H1 (cell line): ENCODE measurements at regions not wholly inside any gene's neighbourhood (a gene's known extent, or its start where the extent isn't known, plus 50 kb on each side); places are given as distances from the start of the nearest gene placed in this dataset.

Source experiments
- MAX ChIP-seq: IDR thresholded peaks from 2 replicates; pipeline ENCODE4 v1.6.1; 2012; ENCODE audit warnings: inconsistent platforms

- peak; percentile 64 for TF ChIP-seq MAX
Measured at GRCh38 chr6:41470029-41470330, 76.2 kb upstream of the FOXP4 start (continued).
